NCI-H446 treated with DMSO at 0.1 percent for 48 hours (cell line): ENCODE measurements at regions not wholly inside any gene's neighbourhood (a gene's known extent, or its start where the extent isn't known, plus 50 kb on each side); places are given as distances from the start of the nearest gene placed in this dataset.
A peak's percentile ranks its signal among the peaks of the same experiment; 100 is the strongest.

Experiments
- DNase-seq: peaks from one replicate; lab custom pipeline; 2025; lab: John Stamatoyannopoulos, UW

- no peak for DNase-seq
Observed at GRCh38 chr22:27621486-27622070, 180.0 kb downstream of the MN1 start.

GRCh38 chr22:27624042-27624441 lies 177.5 kb downstream of the MN1 start:
- no peak for DNase-seq

DNA sequence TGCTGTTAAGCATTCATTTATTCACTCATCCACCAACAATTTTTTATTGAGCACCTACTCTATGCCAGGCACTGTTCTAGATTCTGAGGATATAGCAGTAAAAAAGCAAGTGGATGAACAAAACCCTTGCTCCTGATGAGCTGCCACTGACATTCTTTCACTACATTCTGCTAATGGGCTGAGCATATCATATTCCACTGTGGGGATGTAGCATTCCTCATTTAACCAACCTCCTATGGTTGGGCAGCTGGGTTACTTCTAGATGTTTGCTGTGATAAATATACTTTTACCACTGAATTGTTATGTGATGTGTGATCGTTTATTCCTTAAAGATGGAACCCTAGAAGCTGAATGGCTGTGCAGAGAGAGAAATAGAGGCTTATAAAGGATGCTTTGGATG lies 176.9 kb downstream of the MN1 start:
- DNase-seq: no peak

DNA sequence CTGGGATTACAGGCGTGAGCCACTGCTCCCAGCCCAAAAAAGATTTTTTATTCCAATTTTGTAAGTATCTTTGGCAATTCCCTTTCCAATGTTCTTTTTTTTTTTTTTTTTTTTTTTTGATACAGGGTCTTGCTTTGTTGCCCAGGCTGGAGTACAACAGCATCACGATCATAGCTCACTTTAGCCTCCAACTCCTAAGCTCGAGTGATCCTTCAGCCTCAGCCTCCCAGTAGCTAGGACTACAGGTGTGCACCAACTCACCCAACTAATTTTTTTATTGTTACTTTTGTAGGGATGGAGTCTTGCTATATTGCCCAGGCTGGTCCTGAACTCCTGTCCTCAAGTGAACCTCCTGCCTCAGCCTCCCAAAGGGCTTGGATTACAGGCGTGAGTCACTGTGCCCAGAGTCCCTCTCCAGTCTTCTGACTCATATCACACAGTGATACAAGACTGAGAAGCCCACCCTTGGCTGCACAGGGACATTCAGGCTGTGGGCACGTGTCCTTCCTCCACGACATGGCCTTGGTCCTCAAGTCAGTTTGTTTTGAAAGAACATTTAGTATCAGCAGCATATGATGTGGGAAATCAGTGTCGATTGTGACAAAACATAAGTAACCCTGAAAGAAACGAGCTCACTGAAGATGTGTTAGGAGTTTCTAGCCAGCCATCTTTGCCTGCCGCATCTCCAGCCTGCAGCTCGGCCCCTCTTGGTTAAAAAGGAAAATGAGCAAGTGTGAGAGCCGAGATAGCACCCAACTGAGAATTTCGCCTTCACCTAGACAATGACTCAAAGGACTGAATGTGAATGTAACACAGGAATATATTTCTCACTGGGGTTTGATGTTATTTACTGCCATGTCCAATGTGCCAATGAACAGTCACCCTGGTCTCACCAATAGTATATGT lies 175.5 kb downstream of the MN1 start:
- no peak for DNase-seq

DNA sequence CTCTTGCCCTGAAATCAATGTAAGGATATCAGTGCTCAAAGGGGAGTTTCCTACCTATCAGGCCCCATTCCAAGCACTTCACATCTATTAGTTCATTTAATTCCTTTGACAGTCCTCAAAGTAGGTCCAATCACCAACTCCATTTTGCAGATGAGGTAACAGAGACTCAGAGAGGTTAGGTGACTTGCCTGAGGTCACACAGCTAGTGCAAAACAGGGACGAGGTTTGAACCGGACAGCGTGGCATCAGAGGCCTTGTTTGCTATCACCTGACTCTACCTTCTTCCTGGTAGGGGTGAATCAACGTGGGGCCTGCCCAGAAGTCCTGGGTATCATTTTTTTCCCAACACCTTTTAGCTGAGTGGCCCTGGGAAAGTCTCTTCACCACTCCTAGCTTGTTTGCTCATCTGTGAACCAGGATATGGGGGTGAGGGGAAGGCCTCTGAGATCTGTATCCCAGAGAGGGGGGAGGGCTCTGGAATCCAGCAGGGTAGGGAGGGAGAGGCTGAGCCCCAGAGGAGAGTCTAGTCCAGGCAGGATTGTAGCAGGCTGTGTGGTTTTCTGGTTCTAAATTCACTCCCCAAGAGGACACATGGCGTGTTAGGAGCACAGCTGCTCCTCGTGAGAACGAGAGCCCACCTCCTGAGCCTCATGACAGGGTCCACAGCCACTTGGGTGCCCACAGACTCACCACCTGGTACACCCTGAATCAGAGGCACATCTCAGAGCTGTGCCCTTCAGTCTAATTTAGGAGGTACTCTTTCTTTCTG lies 174.7 kb downstream of the MN1 start:
- no peak for DNase-seq

DNA sequence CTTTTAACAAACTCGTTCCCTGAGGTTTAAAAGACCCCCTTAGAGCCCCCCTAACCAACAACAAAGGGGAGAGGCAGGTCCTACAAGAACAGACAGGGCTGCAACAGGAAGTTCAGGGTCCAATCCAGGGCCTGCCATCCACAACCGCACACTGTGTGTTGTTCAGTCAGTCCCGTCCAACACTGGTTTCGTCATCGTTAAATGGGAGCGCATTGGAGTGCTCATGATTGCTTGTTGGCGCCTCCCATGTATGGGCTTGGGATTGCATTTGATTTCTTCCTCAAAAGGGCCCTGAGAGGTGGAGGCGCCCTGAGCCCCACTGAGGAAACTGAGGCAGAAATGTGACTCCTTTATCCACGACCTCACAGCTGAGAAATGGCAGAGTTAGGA lies 174.1 kb downstream of the MN1 start:
- DNase-seq: no peak

- DNase-seq: no peak
Observed at GRCh38 chr22:27627901-27628300, 173.7 kb downstream of the MN1 start.

DNA sequence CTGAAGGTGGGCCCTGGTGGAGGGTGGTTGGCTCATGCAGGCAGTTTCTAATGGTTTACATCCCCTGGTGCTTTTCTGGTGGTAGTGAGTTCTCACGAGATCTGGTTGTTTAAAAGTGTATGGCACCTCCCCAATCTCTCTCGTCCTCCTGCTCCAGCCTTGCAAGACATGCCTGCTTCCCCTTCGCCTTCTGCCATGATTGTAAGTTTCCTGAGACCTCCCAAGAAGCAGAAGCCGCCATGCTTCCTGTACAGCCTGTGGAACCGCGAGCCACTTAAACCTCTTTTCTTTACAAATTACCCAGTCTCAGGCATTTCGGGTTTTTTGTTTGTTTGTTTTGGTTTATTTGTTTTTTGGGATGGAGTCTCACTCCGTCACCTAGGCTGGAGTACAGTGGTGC lies 173.2 kb downstream of the MN1 start:
- no peak for DNase-seq

GRCh38 chr22:27628891-27629631 lies 172.5 kb downstream of the MN1 start:
- DNase-seq: no peak

GRCh38 chr22:27629908-27630673 lies 171.5 kb downstream of the MN1 start:
- no peak for DNase-seq

- DNase-seq: no peak
Observed at GRCh38 chr22:27630754-27631153, 170.8 kb downstream of the MN1 start.

- DNase-seq: no peak
Observed at GRCh38 chr22:27631641-27632040, 169.9 kb downstream of the MN1 start.

DNA sequence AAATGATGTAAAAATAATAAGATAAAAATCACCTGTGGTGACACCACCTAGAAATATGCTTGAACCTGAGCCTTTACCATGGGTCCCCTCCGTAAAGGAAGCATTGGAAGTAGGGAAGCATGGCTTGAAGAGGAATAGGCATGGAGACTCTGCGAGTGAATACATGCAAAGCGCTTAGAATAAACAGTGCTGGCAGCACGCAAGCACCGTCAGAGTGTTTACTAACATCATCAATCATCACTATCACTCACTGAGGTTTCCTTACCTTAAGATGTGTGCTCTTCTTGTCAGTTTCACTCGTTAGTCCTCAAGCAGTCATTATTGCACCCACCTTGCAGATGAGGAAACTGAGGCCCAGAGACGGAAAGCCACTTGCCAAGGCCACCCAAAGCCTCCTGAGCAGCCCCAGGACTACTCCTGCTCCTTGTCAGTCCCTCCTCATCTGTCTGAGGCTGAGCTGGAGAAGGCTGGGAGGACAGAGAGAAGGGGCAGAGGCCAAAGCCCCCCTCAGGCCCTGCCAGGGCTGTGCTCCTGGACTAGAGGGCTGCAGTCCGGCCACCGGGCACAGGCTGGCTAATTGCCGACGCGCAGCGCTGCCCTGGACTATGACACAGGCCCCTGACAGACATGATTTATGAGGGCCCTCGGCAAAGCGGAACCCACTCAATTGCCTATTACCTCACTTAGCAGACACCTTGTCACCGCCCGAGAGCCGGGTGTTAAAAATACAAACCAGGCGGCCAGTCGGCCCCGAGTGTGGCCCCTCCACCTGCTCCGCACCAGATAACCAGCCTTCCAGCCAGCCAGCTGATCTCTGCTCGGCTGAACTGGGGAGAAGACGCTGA lies 168.9 kb downstream of the MN1 start:
- DNase-seq: no peak

DNA sequence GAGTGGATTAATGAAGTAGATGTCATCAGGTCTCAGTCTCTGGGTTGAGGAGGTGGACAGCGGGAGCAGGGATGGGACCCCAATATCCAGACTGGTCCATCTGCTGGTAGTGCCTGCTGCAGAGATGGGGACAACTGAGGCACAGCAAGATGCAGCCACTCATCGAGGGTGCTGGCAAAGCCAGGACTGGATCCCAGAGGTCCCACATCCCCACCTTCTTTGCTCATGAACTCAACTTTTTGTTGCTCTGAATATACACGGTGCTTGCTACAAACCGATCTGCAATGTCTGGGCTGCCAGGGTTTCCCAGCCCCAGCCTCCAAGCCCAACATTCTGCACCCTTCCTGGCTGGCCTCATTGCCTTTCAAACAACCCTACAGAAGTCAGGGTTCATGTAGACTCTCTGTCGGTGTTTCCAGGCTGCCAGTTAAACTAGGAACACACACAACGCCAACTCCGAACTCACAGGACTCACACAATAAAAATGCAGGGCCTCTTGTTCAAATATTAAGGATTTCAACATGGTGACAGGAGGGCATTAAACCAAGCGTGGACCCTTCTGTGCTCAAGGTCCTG lies 168.2 kb downstream of the MN1 start:
- no peak for DNase-seq

DNA sequence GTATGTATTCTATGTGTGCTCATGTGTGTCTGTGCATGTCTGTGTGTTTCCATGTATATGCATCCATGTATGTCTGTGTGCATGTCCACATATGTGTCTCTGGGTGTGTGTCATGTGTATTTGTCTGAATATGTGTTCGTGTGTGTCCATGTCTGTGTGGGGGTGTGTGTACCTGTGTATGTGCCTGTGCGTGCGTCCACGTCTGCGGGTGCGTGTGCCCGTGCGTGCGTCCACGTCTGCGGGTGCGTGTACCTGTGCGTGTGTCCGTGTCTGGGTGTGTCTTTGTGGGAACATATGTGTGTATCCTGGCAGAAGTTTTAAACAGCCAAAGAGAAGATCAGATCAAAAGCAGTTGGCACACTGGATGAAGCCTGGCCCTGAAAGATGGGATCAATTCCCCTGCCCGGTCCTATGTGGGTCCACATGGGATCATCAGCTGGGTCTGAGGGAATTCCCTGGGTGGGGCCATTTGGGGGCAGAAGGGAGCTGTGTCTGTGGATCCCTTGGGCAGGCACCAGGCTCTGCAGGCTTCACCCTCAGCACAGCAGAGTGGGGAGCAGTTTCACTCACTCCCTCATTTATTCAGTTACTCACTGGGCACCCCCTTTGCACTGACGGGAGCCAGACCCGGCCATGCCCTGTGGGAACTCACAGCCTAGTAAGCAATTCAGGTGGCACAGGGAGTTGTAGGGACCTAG lies 167.4 kb downstream of the MN1 start:
- DNase-seq: no peak

GRCh38 chr22:27635435-27635834 lies 166.1 kb downstream of the MN1 start:
- no peak for DNase-seq

DNA sequence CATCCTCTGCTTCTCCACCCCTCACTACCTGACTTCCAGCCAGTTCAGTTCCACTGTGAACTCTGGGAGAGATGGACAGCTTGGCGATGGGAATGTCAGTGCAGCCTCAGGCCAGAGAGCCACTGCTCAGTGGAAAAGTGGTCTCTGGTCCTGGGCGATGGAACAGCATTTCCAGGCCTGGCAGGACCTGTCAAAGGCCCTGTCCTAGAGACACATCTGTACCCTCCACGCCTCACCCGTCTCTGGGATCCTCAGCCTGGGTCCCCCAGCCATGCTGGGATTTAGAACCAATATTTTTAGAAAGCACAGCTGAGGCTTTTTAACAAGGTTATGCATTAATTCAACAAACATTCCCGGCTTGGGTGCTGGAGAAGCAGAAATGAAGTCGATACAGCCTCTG lies 165.7 kb downstream of the MN1 start:
- no peak for DNase-seq

DNA sequence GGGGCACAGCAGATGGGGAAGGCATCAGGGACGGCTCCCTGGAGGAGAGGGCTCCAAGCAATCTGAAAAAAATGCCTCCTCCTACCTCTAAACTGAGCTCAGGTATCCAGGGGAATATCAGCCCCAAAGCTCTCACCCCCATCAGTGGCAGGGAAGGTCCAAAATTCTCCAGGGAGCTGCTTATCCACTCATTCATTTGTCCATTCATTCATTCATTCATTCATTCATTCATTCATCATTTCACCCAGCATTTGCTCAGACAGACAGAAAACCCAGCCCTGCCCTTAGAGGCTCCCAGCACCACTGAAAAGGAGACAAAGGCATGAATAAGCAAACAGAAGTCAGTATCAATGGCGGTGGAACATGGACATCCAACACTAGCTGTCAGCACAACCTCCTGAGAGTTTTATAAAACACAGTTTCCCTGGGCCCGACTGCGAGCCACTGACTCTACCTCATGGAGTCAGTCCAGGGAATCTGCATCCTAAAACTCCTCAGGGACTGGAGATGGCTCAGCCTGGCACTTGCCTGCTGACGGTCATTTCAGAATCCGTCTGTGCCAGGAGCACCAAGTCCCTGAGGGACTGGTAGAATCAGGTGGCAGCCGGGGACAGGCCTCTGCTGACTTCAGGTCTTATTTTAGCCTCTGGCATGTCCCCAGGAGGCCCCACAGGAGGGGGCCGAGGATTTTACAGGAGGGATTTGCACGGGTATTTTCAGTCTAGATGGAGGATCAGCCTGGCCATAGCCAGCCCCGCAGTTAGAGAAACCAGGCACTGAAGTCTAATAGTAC lies 164.6 kb downstream of the MN1 start:
- DNase-seq: no peak

DNA sequence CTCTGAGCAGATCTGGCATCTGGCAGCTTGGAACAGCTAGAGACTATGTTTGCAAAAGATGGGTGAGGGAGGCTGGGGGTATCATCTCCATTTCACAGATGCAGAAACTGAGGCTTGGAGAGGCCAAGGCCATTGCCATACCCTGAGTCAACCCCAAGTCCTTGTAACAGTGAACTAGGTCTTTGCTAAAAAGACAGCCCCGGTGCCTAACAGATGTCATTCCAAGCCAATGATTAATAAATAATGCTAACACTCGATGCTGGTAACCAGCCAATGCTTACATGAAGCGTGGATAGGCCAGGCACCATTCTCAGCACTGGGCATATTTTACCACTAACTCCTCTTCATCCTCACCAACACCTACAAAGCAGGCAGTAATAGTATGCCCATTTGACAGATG lies 164.0 kb downstream of the MN1 start:
- peak; percentile 33 for DNase-seq
